GM12878 (cell line): ENCODE measurements at regions not wholly inside any gene's neighbourhood (a gene's known extent, or its start where the extent isn't known, plus 50 kb on each side); places are given as distances from the start of the nearest gene placed in this dataset.

Experiments used
- ATAC-seq: fragments of 200-7000 bp; cut with Tn5 transposase; 3 replicates; pipeline ENCODE4 v1.9.1; 2020; ENCODE audit warnings: mild to moderate bottlenecking, moderate library complexity
- BruUV-seq: library from RNA; stranded (reverse); fragments of 400-500 nt; replicated peaks from 2 replicates; lab custom pipeline; 2021; lab: Mats Ljungman, UMichigan
- CTCF ChIA-PET: fragments of 300-600 bp; sonication (Branson Sonifier 250); formaldehyde crosslinking; extraction: SDS; loops from one replicate; lab custom pipeline; 2021; ENCODE audit warnings: inconsistent platforms; lab: Yijun Ruan, JAX
- POLR2A ChIA-PET: fragments of 350-600 bp; formaldehyde crosslinking; extraction: SDS; loops from one replicate; lab custom pipeline; 2021; ENCODE audit warnings: inconsistent platforms; lab: Charles Lee
- RAD21 ChIA-PET: fragments of 300-600 bp; sonication (Branson Sonifier 250); formaldehyde crosslinking; loops from one replicate; lab custom pipeline; 2023; ENCODE audit warnings: antibody characterized with exemption; ENCODE audit not compliant: unreplicated experiment; lab: Charles Lee
- SMC1A ChIA-PET: fragments of 300-600 bp; sonication (Branson Sonifier 250); formaldehyde crosslinking; loops from one replicate; lab custom pipeline; 2023; ENCODE audit not compliant: unreplicated experiment, uncharacterized antibody; lab: Charles Lee
- DNase-seq: peaks from one replicate; pipeline ENCODE4 v3.0.0-alpha.2; 2011; ENCODE audit warnings: low read depth, low spot score
- FAIRE-seq: peaks from 3 replicates; lab custom pipeline; 2011; peaks lifted over from hg19 to GRCh38; lab: Jason Lieb, UNC
- H2AFZ ChIP-seq: 2 replicates; pipeline ENCODE4 v1.6.0; 2011; ENCODE audit warnings: low read depth, low read length, control low read depth; ENCODE audit not compliant: control insufficient read depth
- H3K27ac ChIP-seq: 2 replicates; pipeline ENCODE4 v1.5.1; 2011; ENCODE audit warnings: control low read depth; ENCODE audit not compliant: control insufficient read depth, insufficient read depth
- H3K27me3 ChIP-seq, 2 experiments: replicated peaks in 1 of 2; 2 replicates each; pipeline versions ENCODE4 v1.6.0 to v1.6.1; 2011; ENCODE audit warnings: low read length in 1 of 2; ENCODE audit not compliant: control insufficient read depth in 2 of 2, insufficient read depth in 2 of 2
- H3K36me3 ChIP-seq, 2 experiments: 2 replicates each; pipeline ENCODE4 v1.5.1; 2011; ENCODE audit warnings: low read length in 1 of 2; ENCODE audit not compliant: control insufficient read depth in 2 of 2, insufficient read depth in 2 of 2
- H3K4me1 ChIP-seq: 2 replicates; pipeline ENCODE4 v1.6.1; 2011; ENCODE audit warnings: mild to moderate bottlenecking, low read length, moderate library complexity, mixed read lengths; ENCODE audit not compliant: control insufficient read depth, insufficient read depth
- H3K4me2 ChIP-seq: 2 replicates; pipeline ENCODE4 v1.6.0; 2011; ENCODE audit warnings: control low read depth; ENCODE audit not compliant: control insufficient read depth, insufficient read depth
- H3K4me3 ChIP-seq: fragments of 200-600 bp; sonication (generic); 2 replicates; pipeline ENCODE4 v1.5.1; 2016
- H3K79me2 ChIP-seq: 2 replicates; pipeline ENCODE4 v1.6.0; 2011; ENCODE audit warnings: low read length; ENCODE audit not compliant: control insufficient read depth, insufficient read depth
- H3K9ac ChIP-seq: 2 replicates; pipeline ENCODE4 v1.8.0; 2011; ENCODE audit warnings: low read length, control low read depth, mixed read lengths; ENCODE audit not compliant: control insufficient read depth, insufficient read depth
- H3K9me3 ChIP-seq: replicated peaks from 3 replicates; pipeline ENCODE4 v1.5.1; 2011; ENCODE audit warnings: mild to moderate bottlenecking, low read length; ENCODE audit not compliant: control insufficient read depth, insufficient read depth
- H4K20me1 ChIP-seq: 2 replicates; pipeline ENCODE4 v1.6.0; 2011; ENCODE audit not compliant: control insufficient read depth, insufficient read depth
- MTA3 ChIP-seq: IDR thresholded peaks from 2 replicates; pipeline ENCODE4 v1.6.1; 2012; ENCODE audit warnings: low read length, inconsistent platforms, borderline replicate concordance
- MYB ChIP-seq: fragments of 150-350 bp; IDR thresholded peaks from 2 replicates; pipeline ENCODE4 v1.6.1; 2014; ENCODE audit warnings: mild to moderate bottlenecking, low read depth, low read length, borderline replicate concordance
- NFYA ChIP-seq: IDR thresholded peaks from 2 replicates; pipeline ENCODE4 v1.6.1; 2011; ENCODE audit warnings: low read depth, mild to moderate bottlenecking, low read length, improper control_type of control experiment, borderline replicate concordance
- PAX5 ChIP-seq: IDR thresholded peaks from 2 replicates; pipeline ENCODE4 v1.6.1; 2011; ENCODE audit warnings: low read depth, low read length, borderline replicate concordance
- RCOR1 ChIP-seq: conservative IDR thresholded peaks from 2 replicates; pipeline ENCODE4 v1.6.1; 2012; ENCODE audit warnings: low read depth, low read length, improper control_type of control experiment
- RFX5 ChIP-seq: IDR thresholded peaks from 2 replicates; pipeline ENCODE4 v1.6.1; 2011; ENCODE audit warnings: low read depth, low read length, improper control_type of control experiment
- SMC3 ChIP-seq: IDR thresholded peaks from 2 replicates; pipeline ENCODE4 v1.6.1; 2011; ENCODE audit warnings: low read length, improper control_type of control experiment, borderline replicate concordance
- SP1 ChIP-seq: IDR thresholded peaks from one replicate; pipeline ENCODE4 v1.6.1; 2011; ENCODE audit warnings: low read depth, low read length
- SREBF1 ChIP-seq: IDR thresholded peaks from 2 replicates; pipeline ENCODE4 v1.6.1; 2012; ENCODE audit warnings: mild to moderate bottlenecking, low read length
- WRNIP1 ChIP-seq: IDR thresholded peaks from 2 replicates; pipeline ENCODE4 v1.6.1; 2011; ENCODE audit warnings: low read depth, low read length, improper control_type of control experiment, borderline replicate concordance
- ZNF217 ChIP-seq: fragments of 450-650 bp; IDR thresholded peaks from 2 replicates; pipeline ENCODE4 v1.6.1; 2017; ENCODE audit warnings: antibody characterized with exemption, mild to moderate bottlenecking
- WGBS: methylation state at CpG from one replicate; pipeline ENCODE4 v1.1.6; 2016; ENCODE audit warnings: low lambda C conversion rate; ENCODE audit not compliant: insufficient replicate concordance, insufficient coverage; ENCODE audit errors: missing lambda C conversion rate; 5-methylcytosine and 5-hydroxymethylcytosine counted together
- in situ Hi-C: fragments of 300-500 bp; cut with MboI; formaldehyde crosslinking; loops from 9 replicates; pipeline ENCODE4 v1.14.3; 2018; ENCODE audit warnings: mixed read lengths
- intact Hi-C: fragments of 100-400 bp; cut with micrococcal nuclease; formaldehyde crosslinking; loops from one replicate; pipeline ENCODE4 v1.14.2; 2022; ENCODE audit not compliant: unreplicated experiment
- TF ChIP-seq, protein P1 (sequence below): fragments of 450-650 bp; IDR thresholded peaks from 2 replicates; pipeline ENCODE4 v1.6.1; 2017; ENCODE audit warnings: mild to moderate bottlenecking, moderate library complexity
- TF ChIP-seq, protein P2 (sequence below): fragments of 450-650 bp; IDR thresholded peaks from 2 replicates; pipeline ENCODE4 v1.6.1; 2018; ENCODE audit warnings: borderline replicate concordance, mild to moderate bottlenecking; ENCODE audit not compliant: partially characterized antibody
- TF ChIP-seq, protein P3 (sequence below): IDR thresholded peaks from 2 replicates; pipeline ENCODE4 v1.6.1; 2012; ENCODE audit warnings: improper control_type of control experiment, low read depth, low read length; ENCODE audit not compliant: insufficient replicate concordance

DNA sequence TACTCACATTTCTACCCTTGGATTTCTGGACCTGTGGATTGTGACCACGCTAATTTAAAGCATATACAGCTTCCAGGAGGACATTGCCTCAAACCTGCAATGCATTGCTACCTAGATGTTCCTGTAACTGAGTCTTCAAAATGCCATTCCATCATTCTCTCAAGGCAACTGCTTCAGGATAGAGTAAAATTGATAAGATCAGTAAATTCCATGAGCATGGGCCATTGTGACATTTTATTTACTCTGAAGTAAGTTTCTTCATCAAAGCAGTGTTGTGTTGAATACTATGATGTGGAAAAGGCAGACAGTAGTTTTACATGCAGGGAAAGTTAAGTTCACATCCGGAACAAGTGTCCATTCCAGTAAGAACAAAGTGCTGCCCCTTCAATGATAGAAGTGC, 991.0 kb downstream of the ARAP2 start:
- no peak overlapping the region for H3K9ac ChIP-seq
- H3K36me3 ChIP-seq, result no peaks in the 10 kb centered on the region
- ChIA-PET POLR2A (no interaction called here), RAD21 (no interaction called here), CTCF (no interaction called here), SMC1A (no interaction called here)
- in situ Hi-C loops (no loop called here), intact Hi-C loops (no loop called here)
- FAIRE-seq (no peak), DNase-seq (no peak), ATAC-seq (no peak)
- H3K4me1 ChIP-seq, result no peaks in the 10 kb centered on the region
- H3K27me3 ChIP-seq, result no peaks in the 10 kb centered on the region
- no peaks in the 10 kb centered on the region for H3K79me2 ChIP-seq
- H3K27ac ChIP-seq, result no peak overlapping the region
- no peak overlapping the region for H3K4me3 ChIP-seq
- BruUV-seq, result no TSS peak
- H3K4me2 ChIP-seq, result no peak overlapping the region
- WGBS, result 41% methylated on average over 2 of the region's 2 CpGs
- no peak overlapping the region for H2AFZ ChIP-seq
- H4K20me1 ChIP-seq, result no peaks in the 10 kb centered on the region
- no peaks in the 10 kb centered on the region for H3K9me3 ChIP-seq
- TF ChIP-seq, protein P1, sequence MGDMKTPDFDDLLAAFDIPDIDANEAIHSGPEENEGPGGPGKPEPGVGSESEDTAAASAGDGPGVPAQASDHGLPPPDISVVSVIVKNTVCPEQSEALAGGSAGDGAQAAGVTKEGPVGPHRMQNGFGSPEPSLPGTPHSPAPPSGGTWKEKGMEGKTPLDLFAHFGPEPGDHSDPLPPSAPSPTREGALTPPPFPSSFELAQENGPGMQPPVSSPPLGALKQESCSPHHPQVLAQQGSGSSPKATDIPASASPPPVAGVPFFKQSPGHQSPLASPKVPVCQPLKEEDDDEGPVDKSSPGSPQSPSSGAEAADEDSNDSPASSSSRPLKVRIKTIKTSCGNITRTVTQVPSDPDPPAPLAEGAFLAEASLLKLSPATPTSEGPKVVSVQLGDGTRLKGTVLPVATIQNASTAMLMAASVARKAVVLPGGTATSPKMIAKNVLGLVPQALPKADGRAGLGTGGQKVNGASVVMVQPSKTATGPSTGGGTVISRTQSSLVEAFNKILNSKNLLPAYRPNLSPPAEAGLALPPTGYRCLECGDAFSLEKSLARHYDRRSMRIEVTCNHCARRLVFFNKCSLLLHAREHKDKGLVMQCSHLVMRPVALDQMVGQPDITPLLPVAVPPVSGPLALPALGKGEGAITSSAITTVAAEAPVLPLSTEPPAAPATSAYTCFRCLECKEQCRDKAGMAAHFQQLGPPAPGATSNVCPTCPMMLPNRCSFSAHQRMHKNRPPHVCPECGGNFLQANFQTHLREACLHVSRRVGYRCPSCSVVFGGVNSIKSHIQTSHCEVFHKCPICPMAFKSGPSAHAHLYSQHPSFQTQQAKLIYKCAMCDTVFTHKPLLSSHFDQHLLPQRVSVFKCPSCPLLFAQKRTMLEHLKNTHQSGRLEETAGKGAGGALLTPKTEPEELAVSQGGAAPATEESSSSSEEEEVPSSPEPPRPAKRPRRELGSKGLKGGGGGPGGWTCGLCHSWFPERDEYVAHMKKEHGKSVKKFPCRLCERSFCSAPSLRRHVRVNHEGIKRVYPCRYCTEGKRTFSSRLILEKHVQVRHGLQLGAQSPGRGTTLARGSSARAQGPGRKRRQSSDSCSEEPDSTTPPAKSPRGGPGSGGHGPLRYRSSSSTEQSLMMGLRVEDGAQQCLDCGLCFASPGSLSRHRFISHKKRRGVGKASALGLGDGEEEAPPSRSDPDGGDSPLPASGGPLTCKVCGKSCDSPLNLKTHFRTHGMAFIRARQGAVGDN, result no peak
- TF ChIP-seq RCOR1, result no peak
- no peak for TF ChIP-seq SREBF1
- no peak for TF ChIP-seq SP1
- TF ChIP-seq NFYA, result no peak
- TF ChIP-seq, protein P2, sequence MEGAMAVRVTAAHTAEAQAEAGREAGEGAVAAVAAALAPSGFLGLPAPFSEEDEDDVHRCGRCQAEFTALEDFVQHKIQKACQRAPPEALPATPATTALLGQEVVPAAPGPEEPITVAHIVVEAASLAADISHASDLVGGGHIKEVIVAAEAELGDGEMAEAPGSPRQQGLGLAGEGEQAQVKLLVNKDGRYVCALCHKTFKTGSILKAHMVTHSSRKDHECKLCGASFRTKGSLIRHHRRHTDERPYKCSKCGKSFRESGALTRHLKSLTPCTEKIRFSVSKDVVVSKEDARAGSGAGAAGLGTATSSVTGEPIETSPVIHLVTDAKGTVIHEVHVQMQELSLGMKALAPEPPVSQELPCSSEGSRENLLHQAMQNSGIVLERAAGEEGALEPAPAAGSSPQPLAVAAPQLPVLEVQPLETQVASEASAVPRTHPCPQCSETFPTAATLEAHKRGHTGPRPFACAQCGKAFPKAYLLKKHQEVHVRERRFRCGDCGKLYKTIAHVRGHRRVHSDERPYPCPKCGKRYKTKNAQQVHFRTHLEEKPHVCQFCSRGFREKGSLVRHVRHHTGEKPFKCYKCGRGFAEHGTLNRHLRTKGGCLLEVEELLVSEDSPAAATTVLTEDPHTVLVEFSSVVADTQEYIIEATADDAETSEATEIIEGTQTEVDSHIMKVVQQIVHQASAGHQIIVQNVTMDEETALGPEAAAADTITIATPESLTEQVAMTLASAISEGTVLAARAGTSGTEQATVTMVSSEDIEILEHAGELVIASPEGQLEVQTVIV, result no peak
- no peak for TF ChIP-seq RFX5
- TF ChIP-seq, protein P3, sequence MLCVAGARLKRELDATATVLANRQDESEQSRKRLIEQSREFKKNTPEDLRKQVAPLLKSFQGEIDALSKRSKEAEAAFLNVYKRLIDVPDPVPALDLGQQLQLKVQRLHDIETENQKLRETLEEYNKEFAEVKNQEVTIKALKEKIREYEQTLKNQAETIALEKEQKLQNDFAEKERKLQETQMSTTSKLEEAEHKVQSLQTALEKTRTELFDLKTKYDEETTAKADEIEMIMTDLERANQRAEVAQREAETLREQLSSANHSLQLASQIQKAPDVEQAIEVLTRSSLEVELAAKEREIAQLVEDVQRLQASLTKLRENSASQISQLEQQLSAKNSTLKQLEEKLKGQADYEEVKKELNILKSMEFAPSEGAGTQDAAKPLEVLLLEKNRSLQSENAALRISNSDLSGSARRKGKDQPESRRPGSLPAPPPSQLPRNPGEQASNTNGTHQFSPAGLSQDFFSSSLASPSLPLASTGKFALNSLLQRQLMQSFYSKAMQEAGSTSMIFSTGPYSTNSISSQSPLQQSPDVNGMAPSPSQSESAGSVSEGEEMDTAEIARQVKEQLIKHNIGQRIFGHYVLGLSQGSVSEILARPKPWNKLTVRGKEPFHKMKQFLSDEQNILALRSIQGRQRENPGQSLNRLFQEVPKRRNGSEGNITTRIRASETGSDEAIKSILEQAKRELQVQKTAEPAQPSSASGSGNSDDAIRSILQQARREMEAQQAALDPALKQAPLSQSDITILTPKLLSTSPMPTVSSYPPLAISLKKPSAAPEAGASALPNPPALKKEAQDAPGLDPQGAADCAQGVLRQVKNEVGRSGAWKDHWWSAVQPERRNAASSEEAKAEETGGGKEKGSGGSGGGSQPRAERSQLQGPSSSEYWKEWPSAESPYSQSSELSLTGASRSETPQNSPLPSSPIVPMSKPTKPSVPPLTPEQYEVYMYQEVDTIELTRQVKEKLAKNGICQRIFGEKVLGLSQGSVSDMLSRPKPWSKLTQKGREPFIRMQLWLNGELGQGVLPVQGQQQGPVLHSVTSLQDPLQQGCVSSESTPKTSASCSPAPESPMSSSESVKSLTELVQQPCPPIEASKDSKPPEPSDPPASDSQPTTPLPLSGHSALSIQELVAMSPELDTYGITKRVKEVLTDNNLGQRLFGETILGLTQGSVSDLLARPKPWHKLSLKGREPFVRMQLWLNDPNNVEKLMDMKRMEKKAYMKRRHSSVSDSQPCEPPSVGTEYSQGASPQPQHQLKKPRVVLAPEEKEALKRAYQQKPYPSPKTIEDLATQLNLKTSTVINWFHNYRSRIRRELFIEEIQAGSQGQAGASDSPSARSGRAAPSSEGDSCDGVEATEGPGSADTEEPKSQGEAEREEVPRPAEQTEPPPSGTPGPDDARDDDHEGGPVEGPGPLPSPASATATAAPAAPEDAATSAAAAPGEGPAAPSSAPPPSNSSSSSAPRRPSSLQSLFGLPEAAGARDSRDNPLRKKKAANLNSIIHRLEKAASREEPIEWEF, result no peak
- TF ChIP-seq SMC3, result no peak
- TF ChIP-seq WRNIP1, result no peak
- no peak for TF ChIP-seq PAX5
- TF ChIP-seq MYB, result no peak
- no peak for TF ChIP-seq MTA3
- no peak for TF ChIP-seq ZNF217
